Activated CD8-positive, alpha-beta memory T cell treated with anti-CD3 and anti-CD28 coated beads for 1 hour (primary cell): ENCODE measurements at regions not wholly inside any gene's neighbourhood (a gene's known extent, or its start where the extent isn't known, plus 50 kb on each side); places are given as distances from the start of the nearest gene placed in this dataset.

ENCODE experiments used
- DNase-seq, 2 donors: peaks; one replicate each; pipeline ENCODE4 v3.0.0-alpha.2; 2020; ENCODE audit warnings: low read depth in 1 of 2; ENCODE audit errors: extremely low read depth in 1 of 2

- DNase-seq: no peak
Measured at GRCh38 chr18:39693359-39693758, 2127.8 kb upstream of the CELF4 start.

- no peak for DNase-seq
Measured at GRCh38 chr18:39692367-39693015, 2126.9 kb upstream of the CELF4 start.

GRCh38 chr18:39685303-39685902, 2119.8 kb upstream of the CELF4 start:
- no peak for DNase-seq

GRCh38 chr18:39681061-39681460, 2115.5 kb upstream of the CELF4 start:
- no peak for DNase-seq

- no peak for DNase-seq
Measured at GRCh38 chr18:39675906-39676305, 2110.3 kb upstream of the CELF4 start.

- DNase-seq: no peak
Measured at GRCh38 chr18:39675368-39675767, 2109.8 kb upstream of the CELF4 start.

GRCh38 chr18:39672171-39672570, 2106.6 kb upstream of the CELF4 start:
- no peak for DNase-seq

- DNase-seq: no peak
Measured at GRCh38 chr18:39667905-39668304, 2102.3 kb upstream of the CELF4 start.

GRCh38 chr18:39666541-39666940, 2100.9 kb upstream of the CELF4 start:
- no peak for DNase-seq

GRCh38 chr18:39661856-39662366, 2096.3 kb upstream of the CELF4 start:
- DNase-seq: no peak

- DNase-seq: no peak
Measured at GRCh38 chr18:39660141-39660540, 2094.5 kb upstream of the CELF4 start.

- DNase-seq: no peak
Measured at GRCh38 chr18:39655341-39655740, 2089.7 kb upstream of the CELF4 start.

GRCh38 chr18:39653221-39653620, 2087.6 kb upstream of the CELF4 start:
- no peak for DNase-seq

- no peak for DNase-seq
Measured at GRCh38 chr18:39648616-39649015, 2083.0 kb upstream of the CELF4 start.

GRCh38 chr18:39647627-39648534, 2082.3 kb upstream of the CELF4 start:
- DNase-seq: no peak

- no peak for DNase-seq
Measured at GRCh38 chr18:39638224-39638623, 2072.6 kb upstream of the CELF4 start.

GRCh38 chr18:39636931-39637330, 2071.3 kb upstream of the CELF4 start:
- DNase-seq: no peak

GRCh38 chr18:39635966-39636365, 2070.4 kb upstream of the CELF4 start:
- no peak for DNase-seq

GRCh38 chr18:39635192-39635591, 2069.6 kb upstream of the CELF4 start:
- no peak for DNase-seq

- DNase-seq: no peak
Measured at GRCh38 chr18:39627936-39628335, 2062.3 kb upstream of the CELF4 start.

- no peak for DNase-seq
Measured at GRCh38 chr18:39624961-39625360, 2059.4 kb upstream of the CELF4 start.

GRCh38 chr18:39622431-39622830, 2056.8 kb upstream of the CELF4 start:
- DNase-seq: no peak
